Esophagus muscularis mucosa (tissue), 4 donors: ENCODE measurements at regions not wholly inside any gene's neighbourhood (a gene's known extent, or its start where the extent isn't known, plus 50 kb on each side); places are given as distances from the start of the nearest gene placed in this dataset.

Experiments used
- DNase-seq: peaks from one replicate; pipeline ENCODE4 v3.0.0-alpha.2; 2017; ENCODE audit errors: extremely low spot score
- H3K27ac ChIP-seq, 4 donors: fragments of 200-600 bp; sonication (generic); replicated peaks in 1 of 4; 1 replicate in 3 of 4; 2 replicates in 1 of 4; pipeline ENCODE4 v1.5.1; 2016 to 2019; ENCODE audit warnings: mild to moderate bottlenecking in 1 of 4
- H3K27me3 ChIP-seq, 4 donors: fragments of 200-600 bp; sonication (generic); one replicate each; pipeline versions ENCODE4 v1.5.1 to v1.6.0; 2016 to 2019
- H3K36me3 ChIP-seq, 4 donors: fragments of 200-600 bp; sonication (generic); one replicate each; pipeline ENCODE4 v1.5.1; 2016 to 2019
- H3K4me1 ChIP-seq, 4 donors: fragments of 200-600 bp; sonication (generic); one replicate each; pipeline ENCODE4 v1.5.1; 2016 to 2019
- H3K4me3 ChIP-seq, 4 donors: fragments of 200-600 bp; sonication (generic); 1 replicate in 2 of 4; 2 replicates in 2 of 4; pipeline ENCODE4 v1.5.1; 2016 to 2019; ENCODE audit warnings: mild to moderate bottlenecking in 4 of 4, moderate library complexity in 1 of 4
- H3K9me3 ChIP-seq, 4 donors: fragments of 200-600 bp; sonication (generic); 1 replicate in 3 of 4; 2 replicates in 1 of 4; pipeline ENCODE4 v1.5.1; 2016 to 2019
- EP300 ChIP-seq: sonication (generic); formaldehyde crosslinking; IDR thresholded peaks from one replicate; pipeline ENCODE4 v1.6.1; 2017; ENCODE audit warnings: antibody characterized with exemption
- POLR2A ChIP-seq: fragments of 450-650 bp; IDR thresholded peaks from one replicate; pipeline ENCODE4 v1.6.1; 2017; ENCODE audit warnings: antibody characterized with exemption, moderate library complexity, mild to moderate bottlenecking, low read depth
- POLR2AphosphoS5 ChIP-seq, 2 donors: sonication (generic); formaldehyde crosslinking; IDR thresholded peaks; one replicate each; pipeline ENCODE4 v1.6.1; 2017; ENCODE audit warnings: antibody characterized with exemption in 2 of 2
- WGBS: methylation state at CpG from one replicate; pipeline ENCODE4 v1.1.5; 2018; 5-methylcytosine and 5-hydroxymethylcytosine counted together
- intact Hi-C: fragments of 100-400 bp; cut with DNase I; formaldehyde crosslinking; loops from one replicate; pipeline ENCODE4 v1.15.1; 2023
- TF ChIP-seq, protein P1 (sequence below), 3 experiments: fragments of 200-600 bp in 2 of 3; fragments of 450-650 bp in 1 of 3; sonication (generic) in 2 of 3; IDR thresholded peaks; one replicate each; pipeline ENCODE4 v1.5.1; 2017 to 2019; ENCODE audit warnings: antibody characterized with exemption in 3 of 3, mild to moderate bottlenecking in 2 of 3, moderate library complexity in 1 of 3

DNA sequence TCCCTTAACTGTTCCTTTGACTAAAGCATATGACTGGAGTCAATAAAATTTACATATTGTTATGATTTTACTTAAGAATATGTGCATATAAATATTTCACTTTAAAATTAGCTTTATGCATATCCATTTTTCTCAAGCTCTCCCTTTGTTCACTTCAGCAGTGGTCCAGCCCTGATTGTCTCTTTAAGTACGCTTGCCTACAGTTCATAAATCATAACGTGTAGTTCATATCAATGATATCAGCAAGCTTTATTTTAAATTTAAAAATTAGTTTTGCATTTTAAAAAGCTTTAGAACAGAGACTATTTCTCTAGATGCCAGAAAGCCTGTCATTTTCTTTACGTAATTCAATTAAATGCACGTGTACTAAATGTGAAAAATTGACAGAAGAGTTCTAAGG, 721.9 kb downstream of the OTOL1 start:
- Histone ChIP-seq H3K4me1 (peaks cover 7 to 16% (median 14%) of the 10 kb centered on the region in 4 donors), H3K36me3 (no peaks in the 10 kb centered on the region), H3K27me3 (no peaks in the 10 kb centered on the region), H3K4me3 (no peak overlapping the region), H3K27ac (no peak overlapping the region), H3K9me3 (no peaks in the 10 kb centered on the region)
- WGBS = 91% methylated on average over 4 of the region's 4 CpGs
- TF ChIP-seq POLR2A (no peak), POLR2AphosphoS5 (IDR thresholded peaks at IDR 0.05) (no peak), EP300 (no peak)
- TF ChIP-seq, protein P1, sequence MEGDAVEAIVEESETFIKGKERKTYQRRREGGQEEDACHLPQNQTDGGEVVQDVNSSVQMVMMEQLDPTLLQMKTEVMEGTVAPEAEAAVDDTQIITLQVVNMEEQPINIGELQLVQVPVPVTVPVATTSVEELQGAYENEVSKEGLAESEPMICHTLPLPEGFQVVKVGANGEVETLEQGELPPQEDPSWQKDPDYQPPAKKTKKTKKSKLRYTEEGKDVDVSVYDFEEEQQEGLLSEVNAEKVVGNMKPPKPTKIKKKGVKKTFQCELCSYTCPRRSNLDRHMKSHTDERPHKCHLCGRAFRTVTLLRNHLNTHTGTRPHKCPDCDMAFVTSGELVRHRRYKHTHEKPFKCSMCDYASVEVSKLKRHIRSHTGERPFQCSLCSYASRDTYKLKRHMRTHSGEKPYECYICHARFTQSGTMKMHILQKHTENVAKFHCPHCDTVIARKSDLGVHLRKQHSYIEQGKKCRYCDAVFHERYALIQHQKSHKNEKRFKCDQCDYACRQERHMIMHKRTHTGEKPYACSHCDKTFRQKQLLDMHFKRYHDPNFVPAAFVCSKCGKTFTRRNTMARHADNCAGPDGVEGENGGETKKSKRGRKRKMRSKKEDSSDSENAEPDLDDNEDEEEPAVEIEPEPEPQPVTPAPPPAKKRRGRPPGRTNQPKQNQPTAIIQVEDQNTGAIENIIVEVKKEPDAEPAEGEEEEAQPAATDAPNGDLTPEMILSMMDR (IDR thresholded peaks at IDR 0.05) = no peak
- DNase-seq = no peak
- intact Hi-C loops = no loop called here

DNA sequence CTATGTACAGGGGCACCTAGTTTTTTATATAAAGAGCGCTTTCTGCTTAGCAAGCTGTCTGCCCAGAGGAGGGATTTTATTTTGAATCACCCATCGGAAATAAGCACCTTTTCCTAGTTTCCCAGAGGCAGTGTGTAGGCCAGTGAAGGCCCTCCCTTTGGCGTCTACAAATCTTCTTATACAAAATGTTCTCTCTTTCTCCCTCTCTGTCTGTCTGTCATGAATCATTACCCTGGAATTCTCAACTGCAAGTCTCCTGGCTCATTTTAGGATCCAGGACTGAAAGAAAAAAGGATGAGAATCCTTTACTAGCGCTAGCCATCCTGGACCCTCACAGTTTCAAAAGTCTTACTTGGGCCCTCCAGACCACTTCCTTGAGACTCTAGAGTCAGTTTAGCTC, 728.1 kb downstream of the OTOL1 start:
- H3K27ac ChIP-seq = peak overlapping the region in 1 of 4 donors; percentile 27
- WGBS = 86% methylated on average over 4 of the region's 4 CpGs
- no peaks in the 10 kb centered on the region for H3K36me3 ChIP-seq

DNA sequence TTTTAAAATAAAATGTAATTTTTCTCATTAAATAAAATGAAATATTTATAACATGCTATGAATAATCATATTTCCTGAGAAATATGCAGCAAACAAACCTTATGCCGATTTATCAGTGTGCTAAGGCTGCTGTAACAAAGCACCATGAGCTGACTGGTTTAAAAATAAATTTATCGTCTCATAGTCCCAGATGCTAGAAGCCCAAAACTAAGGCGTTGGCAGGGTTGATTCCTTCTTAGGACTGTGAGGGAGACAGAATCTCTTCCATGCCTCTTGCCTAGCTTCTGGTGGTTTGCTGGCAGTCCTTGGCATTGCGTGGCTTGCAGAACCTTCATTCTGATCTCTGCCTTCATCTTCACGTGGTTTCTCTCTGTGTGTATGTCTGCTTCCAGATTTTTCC, 740.3 kb downstream of the OTOL1 start:
- no peaks in the 10 kb centered on the region for H3K27me3 ChIP-seq
- H3K36me3 ChIP-seq = no peaks in the 10 kb centered on the region
- DNase-seq = no peak
- H3K27ac ChIP-seq = no peak overlapping the region
- no peaks in the 10 kb centered on the region for H3K4me1 ChIP-seq
- no peaks in the 10 kb centered on the region for H3K9me3 ChIP-seq
- intact Hi-C loops = no loop called here
- no peak overlapping the region for H3K4me3 ChIP-seq
- 86% methylated on average over 5 of the region's 5 CpGs for WGBS
- TF ChIP-seq POLR2AphosphoS5 (IDR thresholded peaks at IDR 0.05) = no peak
- TF ChIP-seq EP300 = no peak
- no peak for TF ChIP-seq POLR2A
- TF ChIP-seq, protein P1 (IDR thresholded peaks at IDR 0.05) = no peak

More for the DNA sequence above, 728.1 kb downstream of the OTOL1 start:
- intact Hi-C loops = no loop called here
- Histone ChIP-seq H3K9me3 (no peaks in the 10 kb centered on the region), H3K27me3 (no peaks in the 10 kb centered on the region), H3K4me3 (no peak overlapping the region), H3K4me1 (peaks cover 0 to 4% (median 0%) of the 10 kb centered on the region in 4 donors)
- DNase-seq = no peak
- TF ChIP-seq POLR2A (no peak), EP300 (no peak), POLR2AphosphoS5 (IDR thresholded peaks at IDR 0.05) (no peak)
- TF ChIP-seq, protein P1 (IDR thresholded peaks at IDR 0.05) = no peak

DNA sequence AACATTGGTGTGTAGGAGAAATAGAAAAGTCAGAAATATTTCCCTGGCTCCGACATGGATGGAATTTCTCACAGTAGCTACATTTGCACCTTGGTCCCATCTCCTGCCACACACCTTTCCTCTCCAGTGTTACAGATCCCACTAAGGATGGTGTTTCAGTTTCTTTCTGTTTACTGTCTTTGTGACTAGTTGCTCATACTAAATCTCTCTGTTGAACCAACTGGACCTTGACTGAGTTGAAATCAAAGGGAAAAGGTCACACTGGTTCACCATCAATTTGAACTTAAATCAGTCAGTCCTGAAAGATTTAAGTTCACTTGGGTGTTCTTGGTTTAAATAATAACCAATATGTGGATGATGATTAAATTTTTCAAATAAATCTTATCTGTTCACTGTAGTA, 754.2 kb downstream of the OTOL1 start:
- Histone ChIP-seq H3K36me3 (no peaks in the 10 kb centered on the region), H3K4me1 (no peaks in the 10 kb centered on the region), H3K9me3 (no peaks in the 10 kb centered on the region), H3K27me3 (no peaks in the 10 kb centered on the region), H3K4me3 (no peak overlapping the region), H3K27ac (no peak overlapping the region)
- intact Hi-C loops = no loop called here
- WGBS = 80% methylated on average over 1 of the region's 1 CpG
- no peak for DNase-seq
- TF ChIP-seq, protein P1 (IDR thresholded peaks at IDR 0.05) = no peak
- TF ChIP-seq EP300 (no peak), POLR2AphosphoS5 (IDR thresholded peaks at IDR 0.05) (no peak), POLR2A (no peak)

DNA sequence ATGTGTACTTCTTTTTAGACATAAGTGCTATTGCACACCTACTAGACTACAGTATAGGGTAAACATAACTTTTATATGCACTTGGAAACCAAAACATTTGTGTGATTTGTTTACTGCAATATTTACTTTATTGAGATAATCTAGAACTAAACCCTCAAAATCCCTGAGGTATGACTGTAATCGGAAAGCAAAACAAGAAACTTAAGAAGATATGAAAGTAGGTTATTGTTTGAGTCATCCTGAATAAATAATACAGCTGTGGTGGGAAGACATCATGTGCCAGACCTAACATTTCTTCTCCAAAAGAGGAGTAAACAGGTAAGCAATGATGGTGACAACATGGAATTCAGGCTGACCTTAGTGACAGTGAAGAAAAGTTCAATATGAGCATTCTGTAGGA, 765.5 kb downstream of the OTOL1 start:
- Histone ChIP-seq H3K36me3 (no peaks in the 10 kb centered on the region), H3K4me3 (no peak overlapping the region), H3K27ac (no peak overlapping the region), H3K9me3 (no peaks in the 10 kb centered on the region), H3K4me1 (no peaks in the 10 kb centered on the region), H3K27me3 (no peaks in the 10 kb centered on the region)
- no peak for DNase-seq
- 78% methylated on average over 1 of the region's 1 CpG for whole genome bisulfite sequencing
- TF ChIP-seq POLR2AphosphoS5 (IDR thresholded peaks at IDR 0.05) = no peak
- TF ChIP-seq, protein P1 (IDR thresholded peaks at IDR 0.05) = no peak
- no peak for TF ChIP-seq EP300
- TF ChIP-seq POLR2A = no peak
- intact Hi-C loops = no loop called here
